GM20000 (cell line): ENCODE measurements at regions not wholly inside any gene's neighbourhood (a gene's known extent, or its start where the extent isn't known, plus 50 kb on each side); places are given as distances from the start of the nearest gene placed in this dataset.

Experiments used
- DNase-seq: peaks from one replicate; pipeline ENCODE4 v3.0.0; 2012; ENCODE audit warnings: low spot score
- CTCF ChIP-seq: IDR thresholded peaks from 2 replicates; pipeline ENCODE4 v1.5.1; 2012; ENCODE audit warnings: mild to moderate bottlenecking, control low read depth; ENCODE audit errors: extremely low read depth, missing control alignments

- DNase-seq = no peak
Measured at GRCh38 chr11:81432333-81432732, 1301.3 kb downstream of the FAM181B start.

GRCh38 chr11:81424822-81425221, 1308.8 kb downstream of the FAM181B start:
- DNase-seq = no peak
- TF ChIP-seq CTCF = no peak

More at GRCh38 chr11:81432333-81432732, 1301.3 kb downstream of the FAM181B start:
- TF ChIP-seq CTCF = no peak

- no peak for TF ChIP-seq CTCF
- no peak for DNase-seq
Measured at GRCh38 chr11:81422402-81422801, 1311.3 kb downstream of the FAM181B start.

GRCh38 chr11:81421251-81421860, 1312.3 kb downstream of the FAM181B start:
- no peak for TF ChIP-seq CTCF

GRCh38 chr11:81420668-81421250, 1312.9 kb downstream of the FAM181B start:
- no peak for DNase-seq

More at GRCh38 chr11:81421251-81421860, 1312.3 kb downstream of the FAM181B start:
- no peak for DNase-seq

GRCh38 chr11:81397316-81397715, 1336.3 kb downstream of the FAM181B start:
- no peak for DNase-seq
- no peak for TF ChIP-seq CTCF

More at GRCh38 chr11:81420668-81421250, 1312.9 kb downstream of the FAM181B start:
- TF ChIP-seq CTCF = no peak

GRCh38 chr11:81394311-81394710, 1339.4 kb downstream of the FAM181B start:
- DNase-seq = no peak
- no peak for TF ChIP-seq CTCF
